Activated B cell treated with CpG ODN at 0.5 μM for 24 hours (primary cell): ENCODE measurements at regions not wholly inside any gene's neighbourhood (a gene's known extent, or its start where the extent isn't known, plus 50 kb on each side); places are given as distances from the start of the nearest gene placed in this dataset.

ENCODE experiments used
- ATAC-seq: fragments of 200-7000 bp; cut with Tn5 transposase; one replicate; pipeline ENCODE4 v1.10.0; 2021; ENCODE audit warnings: low read depth, mild to moderate bottlenecking, moderate library complexity
- CTCF ChIA-PET: fragments of 350-600 bp; sonication (Branson Sonifier 250); formaldehyde crosslinking; loops from one replicate; lab custom pipeline; 2021; ENCODE audit warnings: antibody characterized with exemption; lab: Charles Lee
- POLR2A ChIA-PET: fragments of 350-600 bp; sonication (Branson Sonifier 250); formaldehyde crosslinking; loops from one replicate; lab custom pipeline; 2021; ENCODE audit warnings: antibody characterized with exemption; lab: Charles Lee
- DNase-seq: peaks from one replicate; pipeline ENCODE4 v3.0.0; 2022
- H3K27ac Mint-ChIP-seq: one replicate; pipeline ENCODE4 v1.8.0; 2020; ENCODE audit warnings: mixed read lengths
- H3K27me3 Mint-ChIP-seq: one replicate; pipeline ENCODE4 v1.8.0; 2021; ENCODE audit warnings: mixed read lengths
- H3K36me3 Mint-ChIP-seq: one replicate; pipeline ENCODE4 v1.8.0; 2021; ENCODE audit warnings: low read depth, mixed read lengths
- H3K4me1 Mint-ChIP-seq: one replicate; pipeline ENCODE4 v1.8.0; 2021; ENCODE audit warnings: mixed read lengths
- H3K4me3 Mint-ChIP-seq: one replicate; pipeline ENCODE4 v1.8.0; 2020; ENCODE audit warnings: mild to moderate bottlenecking, mixed read lengths
- H3K9me3 Mint-ChIP-seq: one replicate; pipeline ENCODE4 v1.8.0; 2020; ENCODE audit warnings: mixed read lengths
- intact Hi-C: fragments of 100-400 bp; cut with micrococcal nuclease; formaldehyde crosslinking; loops from one replicate; pipeline ENCODE4 v1.15.1; 2024
- TF ChIP-seq, protein P1 (sequence below): fragments of 200-600 bp; IDR thresholded peaks from one replicate; pipeline ENCODE4 v1.8.0; 2022; ENCODE audit warnings: antibody characterized with exemption, mild to moderate bottlenecking

- ATAC-seq (no peak), DNase-seq (no peak)
- intact Hi-C loops: no loop called here
- ChIA-PET POLR2A (no interaction called here), CTCF (no interaction called here)
- no peaks in the 10 kb centered on the region for H3K27me3 Mint-ChIP-seq
- H3K4me3 Mint-ChIP-seq: no peak overlapping the region
- H3K27ac Mint-ChIP-seq: no peak overlapping the region
- H3K9me3 Mint-ChIP-seq: peaks cover 5% of the 10 kb centered on the region
- TF ChIP-seq, protein P1, sequence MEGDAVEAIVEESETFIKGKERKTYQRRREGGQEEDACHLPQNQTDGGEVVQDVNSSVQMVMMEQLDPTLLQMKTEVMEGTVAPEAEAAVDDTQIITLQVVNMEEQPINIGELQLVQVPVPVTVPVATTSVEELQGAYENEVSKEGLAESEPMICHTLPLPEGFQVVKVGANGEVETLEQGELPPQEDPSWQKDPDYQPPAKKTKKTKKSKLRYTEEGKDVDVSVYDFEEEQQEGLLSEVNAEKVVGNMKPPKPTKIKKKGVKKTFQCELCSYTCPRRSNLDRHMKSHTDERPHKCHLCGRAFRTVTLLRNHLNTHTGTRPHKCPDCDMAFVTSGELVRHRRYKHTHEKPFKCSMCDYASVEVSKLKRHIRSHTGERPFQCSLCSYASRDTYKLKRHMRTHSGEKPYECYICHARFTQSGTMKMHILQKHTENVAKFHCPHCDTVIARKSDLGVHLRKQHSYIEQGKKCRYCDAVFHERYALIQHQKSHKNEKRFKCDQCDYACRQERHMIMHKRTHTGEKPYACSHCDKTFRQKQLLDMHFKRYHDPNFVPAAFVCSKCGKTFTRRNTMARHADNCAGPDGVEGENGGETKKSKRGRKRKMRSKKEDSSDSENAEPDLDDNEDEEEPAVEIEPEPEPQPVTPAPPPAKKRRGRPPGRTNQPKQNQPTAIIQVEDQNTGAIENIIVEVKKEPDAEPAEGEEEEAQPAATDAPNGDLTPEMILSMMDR: no peak
- H3K36me3 Mint-ChIP-seq: no peaks in the 10 kb centered on the region
- H3K4me1 Mint-ChIP-seq: peaks cover 14% of the 10 kb centered on the region
Measured at GRCh38 chr11:10990160-10990559, 132.3 kb upstream of the ZBED5 start.

DNA sequence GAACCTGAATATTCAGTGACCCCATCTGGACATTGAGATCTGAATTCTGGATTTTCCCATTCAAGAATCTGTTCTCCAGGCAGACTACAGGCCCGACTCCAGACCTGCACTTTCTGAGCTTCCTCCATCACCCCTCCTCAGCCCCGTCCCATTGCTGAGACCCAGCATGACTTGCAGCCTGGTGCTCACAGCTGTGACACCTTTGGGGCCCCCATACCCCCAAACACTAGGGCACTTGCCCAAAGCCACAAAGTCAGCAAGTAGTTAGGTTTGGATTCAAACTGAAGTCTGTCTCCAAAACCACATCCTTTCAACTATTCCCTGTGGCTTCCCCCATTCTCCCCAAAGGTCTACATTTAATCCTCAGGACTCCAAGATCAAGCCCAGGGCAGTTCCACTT is 128.2 kb upstream of the ZBED5 start:
- Mint-ChIP-seq H3K27me3 (no peaks in the 10 kb centered on the region), H3K4me3 (no peak overlapping the region), H3K27ac (no peak overlapping the region), H3K36me3 (peaks cover 3% of the 10 kb centered on the region), H3K9me3 (peaks cover 5% of the 10 kb centered on the region), H3K4me1 (peaks cover 25% of the 10 kb centered on the region)
- no peak for ATAC-seq
- CTCF ChIA-PET: no interaction called here
- TF ChIP-seq, protein P1: no peak
- intact Hi-C loops: no loop called here
- DNase-seq: no peak
- POLR2A ChIA-PET: no interaction called here

- ATAC-seq: no peak
- Mint-ChIP-seq H3K9me3 (peaks cover 6% of the 10 kb centered on the region), H3K27me3 (no peaks in the 10 kb centered on the region), H3K27ac (no peak overlapping the region), H3K36me3 (peaks cover 3% of the 10 kb centered on the region), H3K4me3 (no peak overlapping the region), H3K4me1 (peaks cover 35% of the 10 kb centered on the region)
- CTCF ChIA-PET: interaction anchor here (0.8 to 2.9 kb wide), 2 partner anchors 37 to 47 kb away, joined by 3 to 9 read pairs; no protein-coding TSS in a partner anchor
- TF ChIP-seq, protein P1: no peak
- intact Hi-C loops: no loop called here
- no peak for DNase-seq
- POLR2A ChIA-PET: no interaction called here
Measured at GRCh38 chr11:10984742-10985141, 126.9 kb upstream of the ZBED5 start.

DNA sequence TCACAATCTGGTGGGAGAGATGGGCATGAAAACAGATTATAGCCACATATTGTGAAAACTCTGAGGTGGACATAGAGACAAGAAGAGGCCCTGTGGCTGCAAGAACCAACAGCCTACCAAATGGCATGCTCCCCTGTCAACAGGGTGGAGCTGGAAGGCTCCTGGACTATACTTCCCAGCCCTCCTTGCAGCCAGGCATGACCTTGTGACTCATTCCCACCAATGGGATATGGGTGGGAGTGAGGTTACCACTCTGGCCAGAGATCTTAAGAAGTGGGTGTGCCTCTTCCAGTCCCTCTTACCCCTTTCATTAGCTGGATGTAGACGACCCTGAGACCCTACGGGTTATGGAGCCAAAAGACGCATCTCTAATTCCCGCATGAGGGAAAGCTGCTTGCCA is 126.4 kb upstream of the ZBED5 start:
- ChIA-PET CTCF (interaction anchor here (0.8 to 2.9 kb wide), 2 partner anchors 37 to 47 kb away, joined by 3 to 9 read pairs; no protein-coding TSS in a partner anchor), POLR2A (no interaction called here)
- no peaks in the 10 kb centered on the region for H3K27me3 Mint-ChIP-seq
- H3K4me1 Mint-ChIP-seq: peaks cover 40% of the 10 kb centered on the region
- no peak for DNase-seq
- ATAC-seq: no peak
- H3K27ac Mint-ChIP-seq: no peak overlapping the region
- H3K36me3 Mint-ChIP-seq: peaks cover 3% of the 10 kb centered on the region
- H3K4me3 Mint-ChIP-seq: no peak overlapping the region
- intact Hi-C loops: no loop called here
- TF ChIP-seq, protein P1: no peak
- H3K9me3 Mint-ChIP-seq: peaks cover 6% of the 10 kb centered on the region

- DNase-seq (no peak), ATAC-seq (no peak)
- peak overlapping the region; percentile 8 for H3K27ac Mint-ChIP-seq
- POLR2A ChIA-PET: no interaction called here
- TF ChIP-seq, protein P1: no peak
- H3K9me3 Mint-ChIP-seq: peaks cover 12% of the 10 kb centered on the region
- peaks cover 3% of the 10 kb centered on the region for H3K36me3 Mint-ChIP-seq
- CTCF ChIA-PET: interaction anchor here (2.9 kb wide), 1 partner anchor 38 kb away, joined by 9 read pairs; no protein-coding TSS in a partner anchor
- intact Hi-C loops: no loop called here
- H3K4me3 Mint-ChIP-seq: no peak overlapping the region
- no peaks in the 10 kb centered on the region for H3K27me3 Mint-ChIP-seq
- H3K4me1 Mint-ChIP-seq: peaks cover 53% of the 10 kb centered on the region
Measured at GRCh38 chr11:10982704-10983510, 125.1 kb upstream of the ZBED5 start.
